HCT116 (cell line): ENCODE measurements at regions not wholly inside any gene's neighbourhood (a gene's known extent, or its start where the extent isn't known, plus 50 kb on each side); places are given as distances from the start of the nearest gene placed in this dataset.

Experiments used
- ATAC-seq: fragments of 200-7000 bp; cut with Tn5 transposase; 2 replicates; pipeline ENCODE4 v1.9.1; 2020; ENCODE audit warnings: mild to moderate bottlenecking, moderate library complexity
- BruUV-seq: library from RNA; stranded (reverse); fragments of 400-500 nt; replicated peaks from 2 replicates; lab custom pipeline; 2021; lab: Mats Ljungman, UMichigan
- CTCF ChIA-PET: fragments of 300-600 bp; sonication (Branson Sonifier 250); formaldehyde crosslinking; loops from one replicate; lab custom pipeline; 2021; ENCODE audit warnings: antibody characterized with exemption; lab: Charles Lee
- POLR2A ChIA-PET: fragments of 300-600, 350-600 bp; sonication (Branson Sonifier 250); formaldehyde crosslinking; loops from one replicate; lab custom pipeline; 2021; ENCODE audit warnings: antibody characterized with exemption; lab: Charles Lee
- RAD21 ChIA-PET, 2 experiments: fragments of 300-600 bp; sonication (Branson Sonifier 250); formaldehyde crosslinking; loops; one replicate each; lab custom pipeline; 2023; ENCODE audit warnings: low total read pairs in 2 of 2; ENCODE audit not compliant: uncharacterized antibody in 2 of 2, unreplicated experiment in 2 of 2, low non-redundant PET in 1 of 2; lab: Charles Lee
- DNase-seq: peaks from one replicate; pipeline ENCODE4 v3.0.0-alpha.2; 2010; ENCODE audit warnings: low read depth, low spot score
- H2AFZ ChIP-seq: fragments of 200-600 bp; shearing (Covaris generic), sonication (generic); 2 replicates; pipeline ENCODE4 v1.6.1; 2017; ENCODE audit warnings: low read depth, mixed run types, mixed read lengths, antibody characterized with exemption, low read length; ENCODE audit not compliant: poor library complexity, severe bottlenecking
- H3K27ac ChIP-seq: 2 replicates; pipeline ENCODE4 v1.5.1; 2012; ENCODE audit warnings: low read depth, low read length
- H3K27me3 ChIP-seq: fragments of 200-600 bp; sonication (generic); 2 replicates; pipeline ENCODE4 v1.6.1; 2016; ENCODE audit warnings: mixed run types, low read length, mixed read lengths; ENCODE audit not compliant: insufficient read depth
- H3K36me3 ChIP-seq, 2 experiments: fragments of 200-500 bp in 1 of 2; fragments of 200-600 bp in 1 of 2; sonication (Bioruptor generic) in 1 of 2; sonication (generic) in 1 of 2; 2 replicates each; pipeline versions ENCODE4 v1.5.1 to v1.6.1; 2014 to 2016; ENCODE audit warnings: low read length in 2 of 2, inconsistent platforms in 1 of 2, mixed read lengths in 1 of 2, mixed run types in 1 of 2; ENCODE audit not compliant: insufficient read depth in 2 of 2, control insufficient read depth in 1 of 2
- H3K4me1 ChIP-seq, 2 experiments: fragments of 200-600 bp in 1 of 2; sonication (generic) in 1 of 2; 2 replicates each; pipeline versions ENCODE4 v1.5.1 to v1.6.1; 2012 to 2017; ENCODE audit warnings: low read length in 2 of 2, inconsistent platforms in 1 of 2, mild to moderate bottlenecking in 1 of 2, mixed read lengths in 1 of 2, mixed run types in 1 of 2, moderate library complexity in 1 of 2; ENCODE audit not compliant: insufficient read depth in 2 of 2, control insufficient read depth in 1 of 2
- H3K4me2 ChIP-seq: fragments of 200-600 bp; sonication (generic); 2 replicates; pipeline ENCODE4 v1.6.1; 2017; ENCODE audit warnings: mixed run types, low read length, mixed read lengths
- H3K4me3 ChIP-seq, 2 experiments: fragments of 200-600 bp in 1 of 2; sonication (generic) in 1 of 2; replicated peaks in 1 of 2; 2 replicates each; pipeline ENCODE4 v1.5.1; 2011 to 2016; ENCODE audit warnings: low read length in 2 of 2, control low read depth in 1 of 2, low read depth in 1 of 2, mild to moderate bottlenecking in 1 of 2, mixed read lengths in 1 of 2, mixed run types in 1 of 2
- H3K79me2 ChIP-seq: fragments of 200-600 bp; sonication (generic); 2 replicates; pipeline ENCODE4 v1.6.1; 2017; ENCODE audit warnings: mild to moderate bottlenecking, mixed run types, low read length, moderate library complexity, mixed read lengths; ENCODE audit not compliant: insufficient read depth
- H3K9ac ChIP-seq: fragments of 200-600 bp; sonication (generic); 2 replicates; pipeline ENCODE4 v1.6.1; 2016; ENCODE audit warnings: low read length, mixed read lengths
- H3K9me2 ChIP-seq: fragments of 200-600 bp; sonication (generic), shearing (Covaris generic); 2 replicates; pipeline ENCODE4 v1.6.1; 2017; ENCODE audit warnings: mixed run types, mild to moderate bottlenecking, moderate library complexity; ENCODE audit not compliant: insufficient read depth
- H3K9me3 ChIP-seq, 2 experiments: fragments of 200-500 bp in 1 of 2; fragments of 200-600 bp in 1 of 2; sonication (Bioruptor generic) in 1 of 2; sonication (generic) in 1 of 2; 2 replicates each; pipeline ENCODE4 v1.6.1; 2014 to 2017; ENCODE audit warnings: low read length in 2 of 2, mixed read lengths in 2 of 2, inconsistent platforms in 1 of 2, low read depth in 1 of 2, mild to moderate bottlenecking in 1 of 2, mixed run types in 1 of 2, moderate library complexity in 1 of 2; ENCODE audit not compliant: control insufficient read depth in 1 of 2, insufficient read depth in 1 of 2
- H4K20me1 ChIP-seq: fragments of 200-600 bp; sonication (generic), shearing (Covaris generic); 2 replicates; pipeline ENCODE4 v1.6.1; 2017; ENCODE audit warnings: mixed run types, mild to moderate bottlenecking, moderate library complexity; ENCODE audit not compliant: insufficient read depth
- CEBPB ChIP-seq: IDR thresholded peaks from 2 replicates; pipeline ENCODE4 v1.6.1; 2012; ENCODE audit warnings: low read depth
- CTCF ChIP-seq, 3 experiments: fragments of 200-600 bp in 1 of 3; sonication (generic) in 1 of 3; IDR thresholded peaks in 2 of 3; conservative IDR thresholded peaks in 1 of 3; 2 replicates each; pipeline ENCODE4 v1.5.1; 2012 to 2017; ENCODE audit warnings: low read depth in 2 of 3, low read length in 2 of 3, antibody characterized with exemption in 1 of 3, borderline replicate concordance in 1 of 3, control low read depth in 1 of 3, mild to moderate bottlenecking in 1 of 3, mixed read lengths in 1 of 3, mixed run types in 1 of 3, moderate library complexity in 1 of 3; ENCODE audit not compliant: insufficient read depth in 1 of 3
- ELF1 ChIP-seq: IDR thresholded peaks from 2 replicates; pipeline ENCODE4 v1.6.1; 2012; ENCODE audit warnings: low read depth, borderline replicate concordance
- EZH2 ChIP-seq: fragments of 200-600 bp; sonication (generic); IDR thresholded peaks from 2 replicates; pipeline ENCODE4 v1.6.1; 2017; ENCODE audit warnings: antibody characterized with exemption, mixed run types
- JUND ChIP-seq: IDR thresholded peaks from 2 replicates; pipeline ENCODE4 v1.6.1; 2012
- POLR2A ChIP-seq: IDR thresholded peaks from 2 replicates; pipeline ENCODE4 v1.7.0; 2011; ENCODE audit warnings: borderline replicate concordance; ENCODE audit not compliant: insufficient read depth, insufficient read length; ENCODE audit errors: extremely low read depth
- SRF ChIP-seq: IDR thresholded peaks from 2 replicates; pipeline ENCODE4 v1.6.1; 2012; ENCODE audit warnings: low read depth
- TCF7L2 ChIP-seq: IDR thresholded peaks from 2 replicates; pipeline ENCODE4 v1.7.0; 2011; ENCODE audit warnings: borderline replicate concordance, inconsistent platforms; ENCODE audit not compliant: insufficient read depth, insufficient read length; ENCODE audit errors: extremely low read depth
- ZBTB33 ChIP-seq: IDR thresholded peaks from 2 replicates; pipeline ENCODE4 v1.6.1; 2011; ENCODE audit warnings: mild to moderate bottlenecking, low read length, moderate library complexity; ENCODE audit not compliant: insufficient replicate concordance; ENCODE audit errors: extremely low read depth
- ZFX ChIP-seq: fragments of 450-650 bp; IDR thresholded peaks from 2 replicates; pipeline ENCODE4 v1.6.1; 2017
- intact Hi-C: fragments of 100-400 bp; cut with micrococcal nuclease; formaldehyde crosslinking; loops from 2 replicates; pipeline ENCODE4 v1.10.0; 2022

DNA sequence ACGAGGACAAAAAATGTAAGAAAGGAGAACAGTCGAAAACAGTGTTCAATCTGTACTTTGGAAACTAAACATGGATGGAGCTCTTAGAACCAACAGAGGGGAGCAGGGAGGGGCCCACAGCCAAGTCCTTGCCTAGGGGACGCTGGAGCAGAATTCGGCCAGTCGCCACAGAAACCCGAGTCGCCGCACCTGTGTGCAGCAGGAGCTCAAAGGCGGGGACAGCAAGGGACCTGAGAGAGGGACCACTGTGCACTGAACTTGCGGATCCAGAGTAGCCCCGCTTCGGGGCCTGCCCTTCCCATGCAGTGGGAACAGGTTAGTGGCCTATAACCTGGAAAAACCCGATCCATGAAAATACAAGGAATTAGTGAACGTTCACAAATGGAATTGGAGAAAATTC, 68.1 kb downstream of the SEC61G start:
- no peaks in the 10 kb centered on the region for H3K9me3 ChIP-seq
- H4K20me1 ChIP-seq: no peaks in the 10 kb centered on the region
- no peaks in the 10 kb centered on the region for H3K27me3 ChIP-seq
- no peak for DNase-seq
- CTCF ChIA-PET: no interaction called here
- TF ChIP-seq SRF (no peak), ELF1 (no peak), TCF7L2 (no peak), CEBPB (no peak), JUND (no peak), EZH2 (no peak), CTCF (IDR thresholded peaks at IDR 0.05 in 2 of 3, conservative IDR thresholded peaks at IDR 0.05 in 1 of 3; ENCODE audit: borderline replicate concordance in 1 of 3, insufficient read depth in 1 of 3, low read depth in 2 of 3, low read length in 2 of 3) (no peak), ZBTB33 (no peak), ZFX (no peak), POLR2A (no peak)
- intact Hi-C loops: no loop called here
- RAD21 ChIA-PET: no interaction called here
- H3K4me3 ChIP-seq: no peak overlapping the region
- H3K9ac ChIP-seq: no peak overlapping the region
- no peaks in the 10 kb centered on the region for H3K9me2 ChIP-seq
- no peaks in the 10 kb centered on the region; a peak in 1 of 4 replicates for H3K4me1 ChIP-seq
- no peaks in the 10 kb centered on the region for H3K79me2 ChIP-seq
- H3K27ac ChIP-seq: no peak overlapping the region
- no TSS peak for BruUV-seq
- ATAC-seq: no peak
- POLR2A ChIA-PET: no interaction called here
- H3K4me2 ChIP-seq: no peak overlapping the region
- H3K36me3 ChIP-seq: no peaks in the 10 kb centered on the region
- H2AFZ ChIP-seq: no peak overlapping the region
